Gastrocnemius medialis (tissue), 4 donors: ENCODE measurements at regions not wholly inside any gene's neighbourhood (a gene's known extent, or its start where the extent isn't known, plus 50 kb on each side); places are given as distances from the start of the nearest gene placed in this dataset.

ENCODE experiments used
- ATAC-seq, 2 donors: fragments of 150-250 bp; one replicate each; pipeline ENCODE4 v1.9.1; 2016
- DNase-seq, 2 donors: peaks; one replicate each; pipeline ENCODE4 v3.0.0-alpha.2; 2019
- H3K27ac ChIP-seq, 4 donors: fragments of 200-600 bp; sonication (generic); 1 replicate in 1 of 4; 2 replicates in 3 of 4; pipeline ENCODE4 v1.5.1; 2016 to 2018; ENCODE audit warnings: mild to moderate bottlenecking in 2 of 4, moderate library complexity in 1 of 4
- H3K27me3 ChIP-seq, 3 donors: fragments of 200-600 bp; sonication (generic) in 2 of 3; 1 replicate in 1 of 3; 2 replicates in 2 of 3; pipeline versions ENCODE4 v1.5.1 to v1.6.0; 2016 to 2019; ENCODE audit warnings: mild to moderate bottlenecking in 1 of 3, moderate library complexity in 1 of 3
- H3K36me3 ChIP-seq, 2 donors: fragments of 200-600 bp; sonication (generic) in 1 of 2; one replicate each; pipeline ENCODE4 v1.5.1; 2017 to 2018
- H3K4me1 ChIP-seq, 2 donors: fragments of 200-600 bp; sonication (generic) in 1 of 2; one replicate each; pipeline ENCODE4 v1.5.1; 2016 to 2017; ENCODE audit warnings: mild to moderate bottlenecking in 2 of 2
- H3K4me3 ChIP-seq, 4 donors: fragments of 200-600 bp; sonication (generic) in 3 of 4; 1 replicate in 1 of 4; 2 replicates in 3 of 4; pipeline ENCODE4 v1.5.1; 2016 to 2019; ENCODE audit warnings: mild to moderate bottlenecking in 2 of 4
- H3K9me3 ChIP-seq, 3 donors: fragments of 200-600 bp; sonication (generic) in 2 of 3; 1 replicate in 1 of 3; 2 replicates in 2 of 3; pipeline ENCODE4 v1.5.1; 2016 to 2019
- POLR2A ChIP-seq, 2 donors: fragments of 450-650 bp; IDR thresholded peaks; one replicate each; pipeline ENCODE4 v1.6.1; 2017; ENCODE audit warnings: antibody characterized with exemption in 2 of 2, mild to moderate bottlenecking in 2 of 2, moderate library complexity in 2 of 2
- in situ Hi-C, 4 donors: fragments of 200-750 bp; cut with MboI; loops; one replicate each; pipeline versions ENCODE4 v1.15.0 to v1.8.0; 2017; ENCODE audit warnings: low sequenced_read_pairs in 4 of 4
- intact Hi-C: fragments of 100-400 bp; cut with DNase I; formaldehyde crosslinking; loops from one replicate; pipeline ENCODE4 v1.15.1; 2023; ENCODE audit warnings: low total_unique reads
- TF ChIP-seq, protein P1 (sequence below), 5 experiments: fragments of 450-650 bp in 3 of 5; fragments of 200-600 bp in 2 of 5; sonication (generic) in 2 of 5; IDR thresholded peaks in 4 of 5; conservative IDR thresholded peaks in 1 of 5; 1 replicate in 4 of 5; 2 replicates in 1 of 5; pipeline ENCODE4 v1.5.1; 2016 to 2019; ENCODE audit warnings: antibody characterized with exemption in 5 of 5, mild to moderate bottlenecking in 3 of 5, moderate library complexity in 3 of 5

DNA sequence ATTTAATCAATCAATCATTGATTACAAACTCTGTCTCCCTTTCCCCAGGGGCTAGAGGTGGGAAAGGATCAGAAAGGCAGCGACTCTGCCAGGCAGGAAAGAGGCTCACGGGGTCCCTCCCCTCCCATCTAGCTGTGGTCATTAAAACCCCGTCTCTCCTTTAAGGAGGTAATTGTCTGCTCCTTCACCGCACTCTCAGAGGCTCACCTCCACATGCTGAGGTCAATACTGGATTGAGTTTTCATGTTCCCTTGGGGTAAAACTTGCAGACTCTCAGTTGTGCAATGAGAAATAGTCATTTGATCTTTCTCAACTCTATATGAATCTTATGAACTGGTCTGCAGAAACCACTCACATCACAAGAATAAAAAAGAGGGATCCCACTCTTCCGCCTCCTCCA lies 368.8 kb downstream of the ADRA2A start:
- ATAC-seq (no peak), DNase-seq (no peak)
- Histone ChIP-seq H3K27ac (no peak overlapping the region), H3K4me3 (no peak overlapping the region), H3K4me1 (no peaks in the 10 kb centered on the region), H3K9me3 (no peaks in the 10 kb centered on the region), H3K27me3 (no peaks in the 10 kb centered on the region), H3K36me3 (no peaks in the 10 kb centered on the region)
- in situ Hi-C loops: no loop called here
- no peak for TF ChIP-seq POLR2A (IDR thresholded peaks at IDR 0.05)
- TF ChIP-seq, protein P1, sequence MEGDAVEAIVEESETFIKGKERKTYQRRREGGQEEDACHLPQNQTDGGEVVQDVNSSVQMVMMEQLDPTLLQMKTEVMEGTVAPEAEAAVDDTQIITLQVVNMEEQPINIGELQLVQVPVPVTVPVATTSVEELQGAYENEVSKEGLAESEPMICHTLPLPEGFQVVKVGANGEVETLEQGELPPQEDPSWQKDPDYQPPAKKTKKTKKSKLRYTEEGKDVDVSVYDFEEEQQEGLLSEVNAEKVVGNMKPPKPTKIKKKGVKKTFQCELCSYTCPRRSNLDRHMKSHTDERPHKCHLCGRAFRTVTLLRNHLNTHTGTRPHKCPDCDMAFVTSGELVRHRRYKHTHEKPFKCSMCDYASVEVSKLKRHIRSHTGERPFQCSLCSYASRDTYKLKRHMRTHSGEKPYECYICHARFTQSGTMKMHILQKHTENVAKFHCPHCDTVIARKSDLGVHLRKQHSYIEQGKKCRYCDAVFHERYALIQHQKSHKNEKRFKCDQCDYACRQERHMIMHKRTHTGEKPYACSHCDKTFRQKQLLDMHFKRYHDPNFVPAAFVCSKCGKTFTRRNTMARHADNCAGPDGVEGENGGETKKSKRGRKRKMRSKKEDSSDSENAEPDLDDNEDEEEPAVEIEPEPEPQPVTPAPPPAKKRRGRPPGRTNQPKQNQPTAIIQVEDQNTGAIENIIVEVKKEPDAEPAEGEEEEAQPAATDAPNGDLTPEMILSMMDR (IDR thresholded peaks at IDR 0.05 in 4 of 5, conservative IDR thresholded peaks at IDR 0.05 in 1 of 5): no peak
- intact Hi-C loops: no loop called here

DNA sequence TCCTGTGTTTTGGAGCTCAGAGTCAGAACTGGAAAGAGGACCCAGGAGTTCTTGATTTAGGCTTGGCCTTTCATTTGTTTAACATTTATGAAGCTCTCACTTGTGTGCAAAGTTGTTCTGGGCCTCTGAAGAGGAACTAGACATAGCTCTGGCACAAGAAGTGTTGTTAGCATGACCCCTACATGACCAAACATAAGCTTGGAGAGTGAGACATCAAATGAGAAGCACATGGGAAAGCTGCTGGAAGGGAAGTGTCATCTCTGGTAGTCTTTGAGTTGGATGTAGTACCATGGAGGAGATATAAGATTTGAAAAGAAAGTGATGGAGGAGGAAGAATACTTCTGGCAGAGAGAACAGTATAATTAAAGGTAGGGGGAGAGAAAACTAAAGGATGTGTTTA lies 370.1 kb downstream of the ADRA2A start:
- ATAC-seq (no peak), DNase-seq (no peak)
- Histone ChIP-seq H3K9me3 (no peaks in the 10 kb centered on the region), H3K27me3 (no peaks in the 10 kb centered on the region), H3K4me3 (no peak overlapping the region), H3K4me1 (no peaks in the 10 kb centered on the region), H3K36me3 (no peaks in the 10 kb centered on the region), H3K27ac (no peak overlapping the region)
- in situ Hi-C loops: no loop called here
- no peak for TF ChIP-seq POLR2A (IDR thresholded peaks at IDR 0.05)
- TF ChIP-seq, protein P1 (IDR thresholded peaks at IDR 0.05 in 4 of 5, conservative IDR thresholded peaks at IDR 0.05 in 1 of 5): no peak
- intact Hi-C loops: no loop called here

DNA sequence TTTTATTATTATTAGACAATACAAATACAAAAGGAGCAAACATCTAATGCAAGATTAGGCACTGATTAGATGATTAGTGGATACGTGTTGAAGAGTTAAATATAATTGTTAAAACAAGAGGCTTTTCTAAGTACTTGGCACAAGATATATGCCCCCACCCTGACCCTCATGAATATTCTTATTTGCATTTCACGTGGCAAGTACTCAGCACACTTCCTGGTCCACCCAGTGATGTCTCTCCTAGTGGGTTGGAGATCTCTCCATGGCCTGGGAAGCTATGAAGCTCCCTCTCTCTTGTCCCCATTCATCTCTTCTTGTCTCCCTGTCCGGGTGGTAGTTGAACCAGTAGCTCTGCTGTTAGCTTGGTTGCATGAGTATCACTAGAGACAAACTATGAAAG lies 375.3 kb downstream of the ADRA2A start:
- Histone ChIP-seq H3K36me3 (no peaks in the 10 kb centered on the region), H3K9me3 (no peaks in the 10 kb centered on the region), H3K4me3 (no peak overlapping the region), H3K27me3 (no peaks in the 10 kb centered on the region), H3K4me1 (no peaks in the 10 kb centered on the region), H3K27ac (no peak overlapping the region)
- DNase-seq (no peak), ATAC-seq (no peak)
- intact Hi-C loops: no loop called here
- in situ Hi-C loops: no loop called here
- TF ChIP-seq, protein P1 (IDR thresholded peaks at IDR 0.05 in 4 of 5, conservative IDR thresholded peaks at IDR 0.05 in 1 of 5): no peak
- no peak for TF ChIP-seq POLR2A (IDR thresholded peaks at IDR 0.05)

DNA sequence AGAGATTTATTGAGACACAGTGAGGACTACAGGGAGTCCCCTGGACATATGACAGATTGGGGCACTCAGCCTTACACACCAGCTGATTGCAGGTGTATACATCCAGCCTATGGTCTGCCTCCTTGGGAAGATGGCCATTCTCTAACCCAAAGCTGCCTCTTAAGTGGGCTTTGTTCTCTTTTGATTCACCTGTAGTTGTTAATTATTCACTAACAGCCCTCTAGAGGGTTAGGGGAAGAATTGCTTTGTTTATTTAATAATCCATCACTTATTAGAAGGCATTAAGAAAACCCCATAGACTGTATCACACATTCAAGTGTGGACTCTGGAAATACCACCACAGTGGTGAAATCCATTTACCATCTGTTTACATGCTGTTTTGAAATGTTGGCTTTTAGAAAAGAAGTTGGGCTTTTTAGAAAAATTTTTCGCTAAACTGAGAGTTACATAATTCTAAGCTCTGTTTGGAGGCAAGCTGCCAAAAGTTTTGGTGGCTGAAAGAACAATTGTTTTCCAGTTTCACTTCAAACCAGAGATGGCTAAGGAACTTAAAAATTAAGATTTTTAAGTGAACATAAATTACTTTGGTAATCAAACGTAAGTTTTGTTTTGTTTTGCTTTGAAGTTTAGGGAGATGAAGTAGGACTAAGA lies 379.1 kb downstream of the ADRA2A start:
- Histone ChIP-seq H3K27me3 (no peaks in the 10 kb centered on the region), H3K27ac (no peak overlapping the region), H3K4me3 (no peak overlapping the region), H3K9me3 (no peaks in the 10 kb centered on the region), H3K4me1 (no peaks in the 10 kb centered on the region), H3K36me3 (no peaks in the 10 kb centered on the region)
- intact Hi-C loops (no loop called here), in situ Hi-C loops (no loop called here)
- no peak for DNase-seq
- no peak for ATAC-seq
- TF ChIP-seq, protein P1 (IDR thresholded peaks at IDR 0.05 in 4 of 5, conservative IDR thresholded peaks at IDR 0.05 in 1 of 5): no peak
- no peak for TF ChIP-seq POLR2A (IDR thresholded peaks at IDR 0.05)

DNA sequence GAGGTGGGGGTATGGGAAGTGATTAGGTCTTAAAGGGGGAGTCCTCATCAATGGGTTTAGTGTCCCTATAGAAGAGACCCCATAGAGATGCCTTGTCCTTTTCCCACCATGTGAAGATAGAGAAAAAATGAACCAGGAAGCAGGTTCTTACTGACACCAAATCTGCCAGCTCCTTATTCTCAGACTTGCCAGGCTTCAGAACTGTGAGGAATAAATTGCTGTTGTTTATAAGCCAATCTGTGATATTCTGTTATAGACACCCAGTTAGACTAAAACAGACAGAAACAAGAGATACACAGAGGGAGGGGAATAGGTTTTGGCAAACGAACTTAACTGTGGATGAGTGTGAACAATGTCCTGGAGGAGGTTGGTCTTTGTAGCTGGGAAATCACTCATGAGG lies 381.4 kb downstream of the ADRA2A start:
- DNase-seq (no peak), ATAC-seq (no peak)
- Histone ChIP-seq H3K4me1 (no peaks in the 10 kb centered on the region), H3K36me3 (no peaks in the 10 kb centered on the region), H3K9me3 (no peaks in the 10 kb centered on the region), H3K27ac (no peak overlapping the region), H3K4me3 (no peak overlapping the region), H3K27me3 (no peaks in the 10 kb centered on the region)
- intact Hi-C loops: no loop called here
- TF ChIP-seq POLR2A (IDR thresholded peaks at IDR 0.05): no peak
- TF ChIP-seq, protein P1 (IDR thresholded peaks at IDR 0.05 in 4 of 5, conservative IDR thresholded peaks at IDR 0.05 in 1 of 5): no peak
- in situ Hi-C loops: no loop called here
